Colonic mucosa (tissue), 4 donors: ENCODE measurements at regions not wholly inside any gene's neighbourhood (a gene's known extent, or its start where the extent isn't known, plus 50 kb on each side); places are given as distances from the start of the nearest gene placed in this dataset.

ENCODE experiments used
- DNase-seq: peaks from one replicate; pipeline ENCODE4 v3.0.0-alpha.2; 2020
- H3K27ac ChIP-seq: fragments of 200-600 bp; one replicate; pipeline ENCODE4 v1.8.0; 2021
- H3K27me3 ChIP-seq: fragments of 200-600 bp; one replicate; pipeline ENCODE4 v1.8.0; 2021
- H3K36me3 ChIP-seq: fragments of 200-600 bp; one replicate; pipeline ENCODE4 v1.8.0; 2021
- H3K4me1 ChIP-seq: fragments of 200-600 bp; one replicate; pipeline ENCODE4 v1.8.0; 2021; ENCODE audit warnings: mild to moderate bottlenecking
- H3K4me3 ChIP-seq: fragments of 200-600 bp; one replicate; pipeline ENCODE4 v1.8.0; 2021
- H3K9ac ChIP-seq, 2 donors: one replicate each; pipeline ENCODE4 v1.7.0; 2013; ENCODE audit warnings: control low read depth in 2 of 2, low read depth in 2 of 2, low read length in 2 of 2
- H3K9me3 ChIP-seq: fragments of 200-600 bp; one replicate; pipeline ENCODE4 v1.8.0; 2021
- CTCF ChIP-seq: fragments of 200-600 bp; IDR thresholded peaks from one replicate; pipeline ENCODE4 v1.8.0; 2022; ENCODE audit warnings: antibody characterized with exemption, mild to moderate bottlenecking
- intact Hi-C: fragments of 100-400 bp; cut with DNase I; formaldehyde crosslinking; loops from one replicate; pipeline ENCODE4 v1.14.1; 2022
- donor health status: healthy.
- donor health status: DM: no; HTN: no; CAD: no.
- donor health status: DM: no; HTN: no; CAD: no.

- Histone ChIP-seq H3K9ac (no peak overlapping the region), H3K27ac (no peak overlapping the region), H3K9me3 (no peaks in the 10 kb centered on the region), H3K4me1 (no peaks in the 10 kb centered on the region), H3K27me3 (no peaks in the 10 kb centered on the region), H3K36me3 (no peaks in the 10 kb centered on the region), H3K4me3 (no peak overlapping the region)
- intact Hi-C loops = no loop called here
- no peak for TF ChIP-seq CTCF
- no peak for DNase-seq
These were observed 159.9 kb upstream of the CDYL start for GRCh38 chr6:4616311-4616710.

- Histone ChIP-seq H3K4me3 (no peak overlapping the region), H3K9me3 (no peaks in the 10 kb centered on the region), H3K27ac (no peak overlapping the region), H3K36me3 (no peaks in the 10 kb centered on the region), H3K4me1 (no peaks in the 10 kb centered on the region), H3K9ac (no peak overlapping the region), H3K27me3 (no peaks in the 10 kb centered on the region)
- intact Hi-C loops = no loop called here
- no peak for TF ChIP-seq CTCF
- no peak for DNase-seq
These were observed 160.3 kb upstream of the CDYL start for GRCh38 chr6:4615891-4616290.

- TF ChIP-seq CTCF = no peak
- no peak overlapping the region for H3K4me3 ChIP-seq
- DNase-seq = no peak
- H3K9me3 ChIP-seq = no peaks in the 10 kb centered on the region
- no peaks in the 10 kb centered on the region for H3K36me3 ChIP-seq
- intact Hi-C loops = no loop called here
- H3K9ac ChIP-seq = no peak overlapping the region
- H3K4me1 ChIP-seq = no peaks in the 10 kb centered on the region
- no peaks in the 10 kb centered on the region for H3K27me3 ChIP-seq
- no peak overlapping the region for H3K27ac ChIP-seq
These were observed 161.0 kb upstream of the CDYL start for GRCh38 chr6:4615231-4615630.

GRCh38 chr6:4614637-4615036 lies 161.6 kb upstream of the CDYL start:
- H3K36me3 ChIP-seq = no peaks in the 10 kb centered on the region
- H3K27ac ChIP-seq = no peak overlapping the region
- DNase-seq = no peak
- H3K4me3 ChIP-seq = no peak overlapping the region
- no peak for TF ChIP-seq CTCF
- no peaks in the 10 kb centered on the region for H3K4me1 ChIP-seq
- no peaks in the 10 kb centered on the region for H3K27me3 ChIP-seq
- intact Hi-C loops = no loop called here
- H3K9me3 ChIP-seq = no peaks in the 10 kb centered on the region
- no peak overlapping the region for H3K9ac ChIP-seq

- intact Hi-C loops = no loop called here
- Histone ChIP-seq H3K9ac (no peak overlapping the region), H3K4me1 (no peaks in the 10 kb centered on the region), H3K27ac (no peak overlapping the region), H3K9me3 (no peaks in the 10 kb centered on the region), H3K4me3 (no peak overlapping the region), H3K36me3 (no peaks in the 10 kb centered on the region), H3K27me3 (no peaks in the 10 kb centered on the region)
- DNase-seq = no peak
- TF ChIP-seq CTCF = no peak
These were observed 162.4 kb upstream of the CDYL start for GRCh38 chr6:4613795-4614194.

GRCh38 chr6:4613381-4613780 lies 162.8 kb upstream of the CDYL start:
- no peak for DNase-seq
- Histone ChIP-seq H3K27ac (no peak overlapping the region), H3K9me3 (no peaks in the 10 kb centered on the region), H3K4me1 (no peaks in the 10 kb centered on the region), H3K36me3 (no peaks in the 10 kb centered on the region), H3K27me3 (no peaks in the 10 kb centered on the region), H3K9ac (no peak overlapping the region), H3K4me3 (no peak overlapping the region)
- TF ChIP-seq CTCF = no peak
- intact Hi-C loops = no loop called here
